Kidney (tissue), 13 donors: ENCODE measurements at regions not wholly inside any gene's neighbourhood (a gene's known extent, or its start where the extent isn't known, plus 50 kb on each side); places are given as distances from the start of the nearest gene placed in this dataset.
A peak's percentile ranks its signal among the peaks of the same experiment; 100 is the strongest.

Experiments
- DNase-seq, 5 donors: peaks; one replicate each; pipeline ENCODE4 v3.0.0-alpha.2; 2013 to 2020
- FAIRE-seq: peaks from 2 replicates; lab custom pipeline; 2012; peaks lifted over from hg19 to GRCh38; lab: Jason Lieb, UNC
- H3K27ac ChIP-seq, 2 donors: one replicate each; pipeline ENCODE4 v1.7.0; 2013; ENCODE audit warnings: low read depth in 2 of 2, low read length in 2 of 2, inconsistent platforms in 1 of 2
- H3K27me3 ChIP-seq: one replicate; pipeline ENCODE4 v1.7.1; 2013; ENCODE audit warnings: low read length, inconsistent platforms; ENCODE audit not compliant: control insufficient read depth, insufficient read depth
- H3K36me3 ChIP-seq, 3 donors: one replicate each; pipeline versions ENCODE4 v1.7.0 to v1.7.1; 2013; ENCODE audit warnings: low read length in 3 of 3, control low read depth in 1 of 3, inconsistent platforms in 1 of 3; ENCODE audit not compliant: insufficient read depth in 3 of 3, control insufficient read depth in 2 of 3
- H3K4me1 ChIP-seq, 3 donors: one replicate each; pipeline versions ENCODE4 v1.7.0 to v1.7.1; 2013; ENCODE audit warnings: low read length in 3 of 3, inconsistent platforms in 1 of 3, low read depth in 1 of 3; ENCODE audit not compliant: control insufficient read depth in 2 of 3, insufficient read depth in 2 of 3
- H3K4me3 ChIP-seq, 3 donors: one replicate each; pipeline versions ENCODE4 v1.7.0 to v1.8.1; 2013; ENCODE audit warnings: low read length in 3 of 3, control low read depth in 1 of 3, inconsistent platforms in 1 of 3
- H3K9ac ChIP-seq, 3 donors: one replicate each; pipeline versions ENCODE4 v1.7.0 to v1.7.1; 2013; ENCODE audit warnings: low read length in 3 of 3, control low read depth in 1 of 3, inconsistent platforms in 1 of 3
- H3K9me3 ChIP-seq, 3 donors: one replicate each; pipeline versions ENCODE4 v1.7.0 to v1.7.1; 2013; ENCODE audit warnings: low read length in 3 of 3, control low read depth in 1 of 3, inconsistent platforms in 1 of 3; ENCODE audit not compliant: control insufficient read depth in 2 of 3, insufficient read depth in 1 of 3
- CTCF ChIP-seq: IDR thresholded peaks from 3 replicates; pipeline ENCODE4 v1.5.1; 2012; ENCODE audit warnings: mild to moderate bottlenecking, moderate library complexity, borderline replicate concordance; ENCODE audit not compliant: insufficient read depth; ENCODE audit errors: extremely low read depth
- intact Hi-C: fragments of 100-400 bp; cut with DNase I; formaldehyde crosslinking; loops from one replicate; pipeline ENCODE4 v1.11.1; 2022
- donor health status: control.
- donor health status: control.
- donor health status: control.
- donor health status: control.
- donor health status: control.
- donor health status: DM: yes; HTN: yes; CAD: no.
- donor health status: Normal renal cell carcinoma (clear cell type).

- no peak for TF ChIP-seq CTCF
- FAIRE-seq (no peak), DNase-seq (peak in 1 of 5 donors; percentile 11)
- Histone ChIP-seq H3K36me3 (no peaks in the 10 kb centered on the region), H3K9ac (no peak overlapping the region), H3K27me3 (no peaks in the 10 kb centered on the region), H3K4me3 (no peak overlapping the region), H3K27ac (no peak overlapping the region), H3K4me1 (no peaks in the 10 kb centered on the region), H3K9me3 (no peaks in the 10 kb centered on the region)
- intact Hi-C loops = no loop called here
These were observed 126.2 kb downstream of the CMPK2 start for GRCh38 chr2:6739547-6739946.

- Histone ChIP-seq H3K9ac (no peak overlapping the region), H3K9me3 (no peaks in the 10 kb centered on the region)
- FAIRE-seq = no peak
These were observed 124.5 kb downstream of the CMPK2 start for GRCh38 chr2:6741229-6741628.

GRCh38 chr2:6744038-6744437, 121.7 kb downstream of the CMPK2 start:
- Histone ChIP-seq H3K36me3 (no peaks in the 10 kb centered on the region), H3K9me3 (no peaks in the 10 kb centered on the region), H3K4me1 (no peaks in the 10 kb centered on the region), H3K27me3 (no peaks in the 10 kb centered on the region), H3K27ac (no peak overlapping the region), H3K9ac (no peak overlapping the region), H3K4me3 (no peak overlapping the region)
- DNase-seq (no peak), FAIRE-seq (no peak)
- TF ChIP-seq CTCF = no peak
- intact Hi-C loops = no loop called here

More at GRCh38 chr2:6741229-6741628, 124.5 kb downstream of the CMPK2 start:
- Histone ChIP-seq H3K27me3 (no peaks in the 10 kb centered on the region), H3K4me3 (no peak overlapping the region), H3K27ac (no peak overlapping the region), H3K36me3 (no peaks in the 10 kb centered on the region), H3K4me1 (no peaks in the 10 kb centered on the region)
- no peak for DNase-seq
- no peak for TF ChIP-seq CTCF
- intact Hi-C loops = no loop called here

- no peaks in the 10 kb centered on the region for H3K9me3 ChIP-seq
- H3K36me3 ChIP-seq = no peaks in the 10 kb centered on the region
- no peaks in the 10 kb centered on the region for H3K27me3 ChIP-seq
- FAIRE-seq (no peak), DNase-seq (no peak)
- H3K9ac ChIP-seq = no peak overlapping the region
- TF ChIP-seq CTCF = no peak
- no peak overlapping the region for H3K4me3 ChIP-seq
- intact Hi-C loops = no loop called here
- H3K27ac ChIP-seq = no peak overlapping the region
- H3K4me1 ChIP-seq = no peaks in the 10 kb centered on the region
These were observed 118.3 kb downstream of the CMPK2 start for GRCh38 chr2:6747433-6747832.
